Right hindlimb (tissue), 1 donor: ENCODE measurements at regions not wholly inside any gene's neighbourhood (a gene's known extent, or its start where the extent isn't known, plus 50 kb on each side); places are given as distances from the start of the nearest gene placed in this dataset.
"Not testable (repeated sequence)": the region's sequence is repeated elsewhere in the genome, so short reads cannot be mapped to it uniquely, and the experiment has no call there.

Experiments
- DNase-seq: peaks from one replicate; pipeline ENCODE4 v3.0.0-alpha.2; 2018

GRCh38 chr3:6060251-6060650 is 800.7 kb upstream of the GRM7 start:
- no peak for DNase-seq

GRCh38 chr3:6062261-6063187 is 798.4 kb upstream of the GRM7 start:
- no peak for DNase-seq

- no peak for DNase-seq
These were observed 794.5 kb upstream of the GRM7 start for GRCh38 chr3:6066397-6066796.

GRCh38 chr3:6066868-6067578 is 793.9 kb upstream of the GRM7 start:
- DNase-seq, result not testable (repeated sequence)

GRCh38 chr3:6074952-6075351 is 786.0 kb upstream of the GRM7 start:
- no peak for DNase-seq

- DNase-seq, result no peak
These were observed 782.5 kb upstream of the GRM7 start for GRCh38 chr3:6078436-6078835.

GRCh38 chr3:6079011-6079410 is 781.9 kb upstream of the GRM7 start:
- peak; percentile 36 for DNase-seq

GRCh38 chr3:6079561-6080179 is 781.2 kb upstream of the GRM7 start:
- DNase-seq, result no peak

GRCh38 chr3:6088433-6088832 is 772.5 kb upstream of the GRM7 start:
- DNase-seq, result no peak

GRCh38 chr3:6089780-6090179 is 771.1 kb upstream of the GRM7 start:
- no peak for DNase-seq

- no peak for DNase-seq
These were observed 769.7 kb upstream of the GRM7 start for GRCh38 chr3:6091262-6091661.

- no peak for DNase-seq
These were observed 765.9 kb upstream of the GRM7 start for GRCh38 chr3:6095006-6095405.

GRCh38 chr3:6097021-6097420 is 763.9 kb upstream of the GRM7 start:
- no peak for DNase-seq

GRCh38 chr3:6097556-6097955 is 763.4 kb upstream of the GRM7 start:
- no peak for DNase-seq

- DNase-seq, result no peak
These were observed 762.3 kb upstream of the GRM7 start for GRCh38 chr3:6098516-6099157.

GRCh38 chr3:6099458-6100075 is 761.3 kb upstream of the GRM7 start:
- peak; percentile 41 for DNase-seq

- no peak for DNase-seq
These were observed 755.7 kb upstream of the GRM7 start for GRCh38 chr3:6105187-6105586.

GRCh38 chr3:6108957-6109356 is 752.0 kb upstream of the GRM7 start:
- DNase-seq, result no peak

GRCh38 chr3:6110451-6110850 is 750.5 kb upstream of the GRM7 start:
- DNase-seq, result no peak

GRCh38 chr3:6112546-6112945 is 748.4 kb upstream of the GRM7 start:
- DNase-seq, result no peak

- no peak for DNase-seq
These were observed 747.6 kb upstream of the GRM7 start for GRCh38 chr3:6113338-6113737.

GRCh38 chr3:6119367-6119766 is 741.5 kb upstream of the GRM7 start:
- DNase-seq, result no peak

GRCh38 chr3:6120786-6121185 is 740.1 kb upstream of the GRM7 start:
- no peak for DNase-seq
